Prostate gland (tissue), 2 donors: ENCODE measurements at regions not wholly inside any gene's neighbourhood (a gene's known extent, or its start where the extent isn't known, plus 50 kb on each side); places are given as distances from the start of the nearest gene placed in this dataset.

ENCODE experiments used
- DNase-seq: peaks from one replicate; pipeline ENCODE4 v3.0.0-alpha.2; 2019; ENCODE audit warnings: low spot score
- H3K27ac ChIP-seq, 2 donors: fragments of 200-600 bp; sonication (generic); 2 replicates each; pipeline ENCODE4 v1.5.1; 2017 to 2019
- H3K27me3 ChIP-seq: fragments of 200-600 bp; sonication (generic); replicated peaks from 2 replicates; pipeline ENCODE4 v1.5.1; 2019; ENCODE audit not compliant: insufficient read depth
- H3K36me3 ChIP-seq, 2 donors: fragments of 200-600 bp; sonication (generic); 1 replicate in 1 of 2; 2 replicates in 1 of 2; pipeline versions ENCODE4 v1.5.1 to v1.8.1; 2017 to 2019
- H3K4me1 ChIP-seq: fragments of 200-600 bp; sonication (generic); replicated peaks from 2 replicates; pipeline ENCODE4 v1.5.1; 2019
- H3K4me3 ChIP-seq, 2 donors: fragments of 200-600 bp; sonication (generic); 2 replicates each; pipeline ENCODE4 v1.5.1; 2017 to 2019
- H3K9me3 ChIP-seq: fragments of 200-600 bp; sonication (generic); 2 replicates; pipeline ENCODE4 v1.5.1; 2017
- POLR2A ChIP-seq: fragments of 450-650 bp; IDR thresholded peaks from one replicate; pipeline ENCODE4 v1.6.1; 2016; ENCODE audit warnings: antibody characterized with exemption, mild to moderate bottlenecking
- POLR2AphosphoS5 ChIP-seq: sonication (generic); formaldehyde crosslinking; IDR thresholded peaks from one replicate; pipeline ENCODE4 v1.6.1; 2017; ENCODE audit warnings: antibody characterized with exemption
- WGBS: methylation state at CpG from one replicate; pipeline ENCODE4 v1.1.5; 2018; 5-methylcytosine and 5-hydroxymethylcytosine counted together
- intact Hi-C: fragments of 100-400 bp; cut with DNase I; formaldehyde crosslinking; loops from one replicate; pipeline ENCODE4 v1.14.2; 2022
- TF ChIP-seq, protein P1 (sequence below), 4 experiments: fragments of 200-600 bp in 2 of 4; fragments of 450-650 bp in 2 of 4; sonication (generic) in 2 of 4; IDR thresholded peaks; 1 replicate in 3 of 4; 2 replicates in 1 of 4; pipeline ENCODE4 v1.5.1; 2016 to 2019; ENCODE audit warnings: antibody characterized with exemption in 4 of 4, mild to moderate bottlenecking in 2 of 4, moderate library complexity in 2 of 4

DNA sequence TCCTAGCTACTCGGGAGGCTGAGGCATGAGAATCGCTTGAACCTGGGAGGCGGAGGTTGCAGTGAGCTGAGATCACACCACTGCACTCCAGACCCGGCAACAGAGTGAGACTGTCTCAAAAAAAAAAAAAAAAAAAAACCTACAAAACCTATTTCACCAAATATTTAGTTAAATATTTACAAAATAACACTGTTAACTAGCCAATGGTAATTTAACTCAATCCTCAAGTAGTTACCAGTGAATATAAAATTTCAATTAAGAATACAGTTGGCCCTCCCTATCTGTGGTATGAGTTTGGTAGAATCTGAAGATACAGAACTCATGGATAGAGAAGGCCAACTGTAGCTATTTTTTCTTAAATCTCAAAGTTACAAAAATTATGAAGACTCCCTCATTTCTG, 247.4 kb downstream of the SOX9 start:
- H3K27me3 ChIP-seq = no peaks in the 10 kb centered on the region
- DNase-seq = no peak
- TF ChIP-seq, protein P1, sequence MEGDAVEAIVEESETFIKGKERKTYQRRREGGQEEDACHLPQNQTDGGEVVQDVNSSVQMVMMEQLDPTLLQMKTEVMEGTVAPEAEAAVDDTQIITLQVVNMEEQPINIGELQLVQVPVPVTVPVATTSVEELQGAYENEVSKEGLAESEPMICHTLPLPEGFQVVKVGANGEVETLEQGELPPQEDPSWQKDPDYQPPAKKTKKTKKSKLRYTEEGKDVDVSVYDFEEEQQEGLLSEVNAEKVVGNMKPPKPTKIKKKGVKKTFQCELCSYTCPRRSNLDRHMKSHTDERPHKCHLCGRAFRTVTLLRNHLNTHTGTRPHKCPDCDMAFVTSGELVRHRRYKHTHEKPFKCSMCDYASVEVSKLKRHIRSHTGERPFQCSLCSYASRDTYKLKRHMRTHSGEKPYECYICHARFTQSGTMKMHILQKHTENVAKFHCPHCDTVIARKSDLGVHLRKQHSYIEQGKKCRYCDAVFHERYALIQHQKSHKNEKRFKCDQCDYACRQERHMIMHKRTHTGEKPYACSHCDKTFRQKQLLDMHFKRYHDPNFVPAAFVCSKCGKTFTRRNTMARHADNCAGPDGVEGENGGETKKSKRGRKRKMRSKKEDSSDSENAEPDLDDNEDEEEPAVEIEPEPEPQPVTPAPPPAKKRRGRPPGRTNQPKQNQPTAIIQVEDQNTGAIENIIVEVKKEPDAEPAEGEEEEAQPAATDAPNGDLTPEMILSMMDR (IDR thresholded peaks at IDR 0.05) = no peak
- H3K4me1 ChIP-seq = no peaks in the 10 kb centered on the region
- intact Hi-C loops = no loop called here
- no peak overlapping the region for H3K27ac ChIP-seq
- 88% methylated on average over 4 of the region's 4 CpGs for whole genome bisulfite sequencing
- no peak overlapping the region for H3K4me3 ChIP-seq
- H3K36me3 ChIP-seq = no peaks in the 10 kb centered on the region
- no peaks in the 10 kb centered on the region for H3K9me3 ChIP-seq

DNA sequence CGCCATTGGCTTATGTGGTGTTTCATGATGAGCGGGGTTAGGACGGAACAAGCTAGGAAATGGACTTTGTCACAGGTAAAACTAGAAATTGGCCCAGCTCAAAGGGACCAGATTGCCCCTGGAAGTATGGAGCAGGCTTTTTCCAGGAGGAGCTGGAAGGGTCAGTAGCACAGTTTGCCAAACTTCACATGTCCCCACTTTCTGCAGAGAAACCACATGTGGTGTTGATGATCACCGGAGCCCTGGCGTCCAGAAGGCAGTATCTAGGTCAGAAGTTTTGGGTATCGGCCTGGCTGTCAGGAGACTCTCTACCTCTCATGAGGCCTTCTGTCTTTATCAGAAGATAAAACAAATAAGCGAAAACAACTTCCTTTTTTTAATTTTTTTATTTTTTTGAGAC, 248.5 kb downstream of the SOX9 start:
- Histone ChIP-seq H3K9me3 (no peaks in the 10 kb centered on the region), H3K27ac (no peak overlapping the region), H3K4me3 (no peak overlapping the region), H3K27me3 (no peaks in the 10 kb centered on the region), H3K4me1 (no peaks in the 10 kb centered on the region), H3K36me3 (no peaks in the 10 kb centered on the region)
- TF ChIP-seq POLR2AphosphoS5 (no peak), POLR2A (no peak)
- TF ChIP-seq, protein P1 (IDR thresholded peaks at IDR 0.05) = no peak
- no peak for DNase-seq
- intact Hi-C loops = no loop called here
- WGBS = 94% methylated on average over 7 of the region's 7 CpGs

DNA sequence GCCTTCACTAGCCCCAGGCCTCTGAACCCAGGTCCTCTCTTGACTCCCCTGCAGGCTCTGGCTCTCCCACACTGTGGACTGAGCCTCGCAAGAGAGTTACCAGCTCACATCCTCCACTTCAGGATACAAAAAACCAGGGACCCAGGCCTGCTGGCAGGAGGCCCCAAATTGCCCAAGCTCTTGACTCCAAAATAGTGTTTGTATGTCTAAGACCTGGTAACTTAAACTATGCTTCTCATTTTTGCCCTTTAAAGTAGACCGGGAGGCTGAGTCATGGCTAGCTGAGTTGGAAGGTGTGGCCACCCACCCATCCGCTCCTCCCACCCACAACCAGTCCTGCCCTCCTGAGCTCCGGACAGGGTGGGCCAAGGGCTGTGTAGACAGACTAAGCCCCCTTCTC, 250.0 kb downstream of the SOX9 start:
- H3K27ac ChIP-seq = no peak overlapping the region
- no peak for TF ChIP-seq POLR2AphosphoS5
- TF ChIP-seq, protein P1 (IDR thresholded peaks at IDR 0.05) = no peak
- TF ChIP-seq POLR2A = no peak
- no peaks in the 10 kb centered on the region for H3K9me3 ChIP-seq
- DNase-seq = no peak
- intact Hi-C loops = no loop called here
- H3K4me3 ChIP-seq = no peak overlapping the region
- 77% methylated on average over 4 of the region's 4 CpGs for WGBS
- H3K4me1 ChIP-seq = no peaks in the 10 kb centered on the region
- no peaks in the 10 kb centered on the region for H3K36me3 ChIP-seq
- no peaks in the 10 kb centered on the region for H3K27me3 ChIP-seq

DNA sequence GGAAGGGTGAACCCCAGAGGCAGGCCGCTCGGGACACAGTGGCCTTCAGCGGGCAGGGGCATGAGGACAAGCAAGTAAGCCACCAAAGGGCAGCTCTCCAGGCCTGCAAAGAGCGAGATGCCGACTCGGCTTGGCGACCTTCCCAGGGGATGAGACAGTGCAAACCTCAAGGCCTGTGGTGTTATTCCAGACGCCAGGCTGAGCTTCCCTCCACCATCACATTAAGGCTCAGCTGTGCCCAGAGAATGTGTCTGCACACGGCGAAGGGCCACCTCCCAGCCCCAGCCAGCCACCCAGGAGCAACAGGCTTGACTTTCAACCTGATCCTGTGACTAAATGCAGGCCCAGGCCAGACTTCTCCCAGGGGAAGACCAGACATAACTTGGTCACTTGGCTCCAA, 251.4 kb downstream of the SOX9 start:
- Histone ChIP-seq H3K9me3 (no peaks in the 10 kb centered on the region), H3K27me3 (no peaks in the 10 kb centered on the region), H3K27ac (no peak overlapping the region), H3K4me1 (no peaks in the 10 kb centered on the region), H3K36me3 (no peaks in the 10 kb centered on the region), H3K4me3 (no peak overlapping the region)
- intact Hi-C loops = no loop called here
- no peak for TF ChIP-seq POLR2A
- no peak for DNase-seq
- 89% methylated on average over 10 of the region's 10 CpGs for WGBS

DNA sequence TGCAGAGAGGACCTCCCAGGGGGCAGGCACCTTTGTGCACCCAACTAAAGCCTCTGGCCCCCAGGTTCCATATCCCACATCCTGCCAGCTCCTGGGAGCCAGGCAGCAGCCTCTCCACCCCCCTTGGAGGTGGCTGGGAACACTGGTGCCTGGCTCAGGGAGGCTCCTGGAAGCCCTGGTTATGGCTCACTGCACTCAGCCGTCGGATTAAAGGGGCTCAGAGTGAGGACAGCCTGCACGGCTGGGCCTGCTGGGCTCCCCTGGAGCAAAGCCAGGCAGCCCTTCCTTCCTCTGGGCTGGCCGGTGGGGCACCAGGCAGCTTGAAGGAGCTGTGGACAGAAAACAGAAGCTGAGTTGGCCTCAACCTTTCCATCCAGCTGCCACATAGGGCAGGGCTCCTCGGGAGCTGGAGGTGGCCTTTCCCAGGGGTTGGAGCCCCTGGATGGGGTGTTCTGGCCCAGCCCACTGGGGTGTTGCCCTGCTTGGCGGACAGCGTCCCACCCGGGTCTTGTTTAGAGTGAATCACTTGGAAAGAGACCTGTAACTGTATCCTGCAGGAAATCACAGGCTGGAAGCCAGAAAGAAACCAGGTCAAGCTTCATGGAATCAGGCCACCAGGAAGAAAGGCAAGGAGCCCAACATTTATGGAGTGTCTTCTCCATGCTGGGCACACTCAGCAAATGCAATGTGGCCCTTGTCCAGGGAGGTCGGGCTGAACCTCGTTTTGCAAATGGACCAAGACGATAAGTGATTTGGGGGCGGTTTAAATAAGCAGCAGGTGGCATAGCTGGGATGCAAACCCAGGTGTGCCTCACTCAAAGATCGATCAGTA, 253.3 kb downstream of the SOX9 start:
- Histone ChIP-seq H3K9me3 (no peaks in the 10 kb centered on the region), H3K27me3 (no peaks in the 10 kb centered on the region), H3K4me3 (no peak overlapping the region), H3K27ac (no peak overlapping the region), H3K36me3 (no peaks in the 10 kb centered on the region), H3K4me1 (no peaks in the 10 kb centered on the region)
- intact Hi-C loops = no loop called here
- TF ChIP-seq POLR2A (no peak), POLR2AphosphoS5 (no peak)
- TF ChIP-seq, protein P1 (IDR thresholded peaks at IDR 0.05) = no peak
- no peak for DNase-seq
- WGBS = 26% methylated on average over 13 of the region's 13 CpGs
